ENCODE measurements at regions not wholly inside any gene's neighbourhood (a gene's known extent, or its start where the extent isn't known, plus 50 kb on each side); places are given as distances from the start of the nearest gene placed in this dataset.

DNA sequence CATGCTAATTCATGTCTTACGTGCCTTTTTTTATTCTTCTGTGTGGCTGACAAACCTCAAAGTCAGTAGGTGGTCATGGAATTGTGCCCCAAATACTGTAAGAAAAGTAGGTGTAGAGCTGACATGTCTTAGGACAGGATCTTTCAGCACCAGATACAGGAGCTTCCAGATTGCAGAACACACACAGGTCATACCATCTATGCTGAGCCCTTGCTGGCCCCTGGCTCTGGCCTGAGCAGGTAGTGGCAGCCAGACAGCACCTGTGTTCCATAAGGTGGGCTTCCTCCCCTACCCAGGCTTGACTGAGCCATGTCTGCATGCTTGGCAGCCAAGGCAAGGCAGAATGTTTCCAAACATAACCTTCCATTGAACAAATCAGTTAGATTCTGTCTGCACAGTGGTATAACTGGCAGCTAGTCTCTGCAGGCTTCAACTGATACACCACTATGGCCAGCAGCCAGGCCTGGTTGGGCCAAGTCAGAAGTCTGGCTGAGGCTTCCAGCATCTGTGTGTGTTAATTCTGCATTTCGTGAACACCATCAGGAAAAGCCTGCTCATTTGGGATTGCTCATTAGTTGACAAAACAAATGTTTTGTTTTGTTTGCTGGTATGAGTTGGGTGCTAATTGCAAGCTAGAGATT lies 366.5 kb downstream of the FOXA2 start:
- DNase-seq = no peak

DNA sequence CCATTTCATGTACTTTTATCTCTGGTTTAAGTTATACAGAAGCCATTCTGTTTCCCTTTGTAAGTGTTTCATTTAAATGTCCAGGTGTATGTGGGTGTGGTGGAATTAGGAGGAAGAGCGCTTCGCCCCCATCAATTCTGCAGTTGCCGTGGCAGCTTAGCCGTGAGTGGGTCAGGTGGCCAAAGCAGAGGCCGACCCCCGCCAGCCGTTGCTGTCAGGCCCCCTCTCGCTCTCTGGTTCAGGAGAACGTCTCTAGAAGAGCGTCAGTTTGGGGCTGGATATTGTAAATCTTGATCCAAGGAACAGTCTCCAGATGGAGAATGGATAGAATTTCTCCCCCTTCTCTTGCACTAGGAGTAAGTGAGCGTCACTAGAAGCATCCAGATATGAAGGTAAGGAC lies 367.4 kb downstream of the FOXA2 start:
- DNase-seq = no peak

DNA sequence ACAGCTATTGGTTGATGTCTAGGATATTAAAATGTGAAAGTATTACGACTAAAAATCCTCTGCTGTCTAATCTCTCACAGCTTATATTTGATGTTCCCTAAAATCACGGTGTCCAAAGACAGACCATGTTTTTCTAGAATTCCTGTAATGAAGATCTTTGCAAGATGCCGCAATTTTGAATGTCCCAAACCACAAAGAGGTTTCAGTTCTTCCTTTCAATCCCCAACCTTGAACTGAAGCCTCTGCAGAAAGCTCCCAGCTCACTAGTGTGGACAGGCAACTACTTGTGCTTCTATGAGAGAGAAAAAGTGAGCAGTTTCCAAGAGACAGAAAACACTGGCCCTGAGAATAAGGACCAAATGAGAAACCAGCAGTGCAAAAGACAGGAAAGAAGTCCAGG lies 370.1 kb downstream of the FOXA2 start:
- DNase-seq = no peak

DNA sequence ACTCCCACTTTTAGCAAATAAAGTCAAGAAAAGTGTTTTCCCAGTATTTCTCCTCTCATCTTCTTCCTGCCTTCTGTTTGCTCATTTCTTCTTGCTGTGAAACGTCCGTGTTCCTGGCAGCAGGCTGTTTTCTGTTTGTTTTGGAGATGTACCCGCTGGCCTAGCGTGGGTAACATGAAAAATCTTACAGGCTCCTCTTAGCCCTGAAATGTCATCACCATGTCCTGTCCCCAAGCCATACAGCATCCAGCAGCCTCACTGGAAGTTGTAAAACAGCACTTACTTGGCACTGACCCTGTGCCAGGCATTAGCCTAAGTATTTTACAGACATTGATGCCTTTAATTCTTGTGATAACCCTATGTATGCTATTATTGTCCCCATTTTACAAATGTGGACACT lies 371.1 kb downstream of the FOXA2 start:
- DNase-seq = no peak

DNA sequence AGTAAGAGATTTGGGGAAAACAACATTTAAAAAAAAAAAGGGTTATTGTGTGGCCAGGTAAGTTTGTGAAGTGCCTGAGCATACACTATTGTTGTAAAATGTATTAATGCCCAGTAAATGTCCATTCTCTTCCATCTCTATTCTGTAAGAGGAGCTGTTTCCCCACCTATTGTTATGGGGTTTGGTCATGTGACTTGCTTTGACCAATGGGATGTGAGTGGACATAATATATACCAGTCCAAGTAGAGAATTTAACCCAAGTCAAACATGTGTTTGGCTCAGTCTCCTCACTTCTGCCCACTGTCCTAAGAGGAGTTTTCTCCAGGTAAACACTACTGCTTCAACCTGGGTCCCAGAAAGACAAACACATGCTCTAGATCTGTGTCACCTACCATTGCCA lies 377.1 kb downstream of the FOXA2 start:
- DNase-seq = no peak

DNA sequence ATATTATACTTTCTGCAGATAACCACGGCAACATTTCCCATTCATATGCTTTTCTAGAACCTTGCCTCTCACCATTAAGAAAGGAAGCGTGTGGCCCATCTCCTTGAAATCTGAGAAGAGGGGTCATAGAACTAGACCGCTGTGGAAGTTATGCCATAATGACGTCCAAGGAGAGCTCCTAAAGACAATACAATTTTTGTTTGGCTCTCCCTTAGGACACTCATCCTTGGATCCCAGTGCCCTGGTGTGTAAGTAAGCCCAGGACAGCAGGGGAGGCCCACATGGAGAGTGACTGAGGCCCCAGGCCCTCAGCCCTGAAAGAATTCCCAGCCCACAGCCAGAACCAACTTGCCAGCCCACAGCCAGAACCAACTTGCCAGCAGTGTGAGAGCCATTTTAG lies 379.6 kb downstream of the FOXA2 start:
- DNase-seq = no peak

DNA sequence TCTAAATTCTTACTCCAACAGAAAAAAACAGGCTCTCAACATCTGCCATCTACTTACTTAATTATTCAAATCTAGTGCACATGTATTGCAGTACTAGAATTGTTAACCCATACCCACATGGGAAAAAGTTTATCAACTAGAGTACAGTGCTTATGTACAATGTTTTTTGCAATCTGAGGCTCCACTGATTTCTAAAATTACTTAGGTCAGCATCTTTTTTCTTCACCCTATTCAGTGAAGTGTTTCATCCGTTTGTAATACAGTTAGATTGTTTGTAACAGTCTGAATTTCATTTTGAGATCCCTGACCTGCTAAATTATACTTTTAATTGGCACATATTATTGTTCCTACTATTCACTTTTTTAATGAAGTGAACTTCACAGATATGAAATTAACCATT lies 402.2 kb downstream of the FOXA2 start:
- DNase-seq = no peak

DNA sequence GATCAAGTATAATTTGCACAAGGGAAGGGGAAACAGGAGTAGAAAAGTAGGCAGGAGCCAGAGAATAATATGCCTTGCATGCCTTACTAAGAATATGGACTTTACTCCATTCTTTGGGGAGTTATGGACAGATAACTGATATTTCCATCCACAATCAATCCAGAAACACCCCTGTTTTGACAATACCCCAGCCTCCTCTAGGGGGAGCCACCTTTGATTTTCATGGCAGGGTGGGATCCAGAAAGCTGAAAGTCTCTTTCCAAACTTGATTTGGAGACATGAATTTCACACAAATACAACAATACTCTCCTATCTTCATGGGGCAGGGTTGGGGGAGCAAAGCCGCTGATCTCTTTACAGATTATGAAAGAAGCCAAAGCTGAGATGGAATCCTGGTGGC lies 404.1 kb downstream of the FOXA2 start:
- no peak for DNase-seq

DNA sequence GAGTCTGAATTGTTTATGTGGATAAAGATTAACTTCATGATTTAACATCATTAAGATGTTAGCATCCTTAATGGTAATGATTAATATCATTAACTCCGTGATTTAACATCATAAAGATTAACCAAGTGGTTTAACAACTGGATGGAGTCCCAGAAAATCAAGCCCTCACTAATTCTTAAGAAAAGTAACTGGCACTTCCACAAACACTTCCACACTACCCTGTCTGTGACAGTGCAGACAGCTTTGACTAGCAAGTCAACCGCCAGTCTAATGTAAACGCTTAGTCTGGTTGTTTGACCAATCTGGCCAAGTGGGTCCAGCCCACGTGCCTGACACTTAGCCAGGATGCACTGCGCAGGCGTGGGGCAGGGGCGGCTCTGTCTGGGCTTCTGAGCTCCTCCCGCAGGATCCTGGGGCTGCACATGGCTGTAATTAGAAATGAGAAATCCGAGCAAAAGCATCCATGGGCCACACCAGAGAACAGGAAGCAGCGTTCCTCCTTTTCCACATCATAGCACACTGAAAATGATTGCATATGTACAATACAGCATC lies 424.2 kb downstream of the FOXA2 start:
- no peak for DNase-seq

DNA sequence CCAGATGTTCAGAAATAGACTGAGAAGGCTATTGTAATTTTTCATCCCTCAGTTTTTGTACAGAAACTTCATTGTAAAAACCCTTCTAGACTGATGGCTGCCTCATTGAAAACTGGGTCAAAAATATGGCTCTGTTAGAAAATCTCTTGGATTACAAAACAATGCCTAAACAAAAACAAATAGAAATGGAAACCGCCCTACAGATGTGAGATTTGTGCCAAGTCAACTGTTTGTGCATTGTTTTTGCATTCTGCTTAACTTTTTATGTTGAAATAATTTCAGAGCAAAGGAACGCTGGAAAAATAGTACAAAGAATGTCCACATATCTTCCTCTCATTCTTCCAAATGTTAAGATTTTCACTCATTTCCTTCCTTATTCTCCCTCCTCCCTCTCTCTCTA lies 425.1 kb downstream of the FOXA2 start:
- no peak for DNase-seq

DNA sequence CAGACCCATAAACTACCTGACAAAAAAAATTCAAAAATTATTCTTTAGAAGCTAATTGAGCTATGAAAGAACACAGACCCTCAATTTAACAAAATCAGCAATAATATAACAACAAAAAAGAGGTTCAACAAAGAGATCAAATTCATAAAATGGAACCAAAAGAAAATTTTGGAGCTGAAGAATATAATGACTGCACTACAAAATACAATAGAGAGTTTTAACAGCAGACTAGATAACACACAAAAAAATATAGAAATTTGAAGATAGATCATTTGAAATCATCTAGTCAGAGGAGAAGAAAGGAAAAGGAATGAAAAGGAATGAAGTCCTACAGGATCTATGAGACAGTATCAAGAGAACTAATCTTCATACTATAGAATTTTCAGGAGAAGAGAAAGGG lies 422.1 kb downstream of the PAX1 start:
- no peak for DNase-seq

DNA sequence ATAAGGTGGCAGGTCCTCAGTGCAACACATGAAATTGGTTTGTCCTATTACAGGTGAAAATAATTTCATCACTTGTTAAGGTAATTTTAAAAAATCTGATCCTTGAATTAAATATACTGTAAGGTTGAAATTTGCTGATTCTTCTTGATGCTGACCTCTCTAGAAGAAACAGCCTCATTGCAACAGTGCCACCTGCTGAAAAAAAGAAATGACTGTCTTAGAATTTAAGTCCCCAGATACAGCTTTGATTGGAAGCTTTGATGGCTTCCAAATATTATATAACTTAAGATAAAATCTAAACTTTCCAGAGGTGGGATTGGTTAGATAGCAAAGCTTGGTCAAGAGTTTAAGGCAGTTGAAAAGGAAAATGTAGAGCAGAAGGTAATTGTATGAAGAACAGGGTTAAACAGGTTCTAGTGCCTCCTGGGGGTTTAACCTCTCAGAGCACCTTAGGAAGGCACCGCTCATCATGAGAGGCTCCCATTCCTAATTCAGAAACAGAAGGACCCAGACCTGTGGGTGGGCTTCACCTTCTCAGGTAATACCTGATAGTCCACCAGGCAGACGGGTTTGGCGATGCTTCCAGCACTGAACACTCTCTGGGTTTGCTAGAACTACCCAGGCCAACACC lies 401.0 kb downstream of the PAX1 start:
- peak; percentile 28 for DNase-seq

DNA sequence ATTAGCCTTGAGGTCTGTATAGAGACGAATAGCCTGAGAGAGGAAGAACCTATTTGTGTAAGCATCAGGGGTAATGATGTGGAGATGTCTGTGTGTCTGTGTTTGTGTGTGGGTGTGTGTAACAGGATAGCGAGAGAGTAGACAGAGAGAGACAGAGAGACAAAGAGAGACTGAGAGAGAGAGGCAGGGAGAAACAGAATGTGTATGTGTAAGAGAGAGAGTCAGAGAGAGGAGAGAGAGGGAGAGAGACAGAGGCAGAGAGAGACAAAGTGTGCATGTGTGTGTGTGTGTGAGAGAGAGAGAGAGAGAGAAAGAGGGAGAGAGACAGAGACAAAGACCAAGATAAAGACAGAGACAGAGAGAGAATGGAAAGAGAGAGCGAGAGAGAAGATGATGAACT lies 396.1 kb downstream of the PAX1 start:
- no peak for DNase-seq

DNA sequence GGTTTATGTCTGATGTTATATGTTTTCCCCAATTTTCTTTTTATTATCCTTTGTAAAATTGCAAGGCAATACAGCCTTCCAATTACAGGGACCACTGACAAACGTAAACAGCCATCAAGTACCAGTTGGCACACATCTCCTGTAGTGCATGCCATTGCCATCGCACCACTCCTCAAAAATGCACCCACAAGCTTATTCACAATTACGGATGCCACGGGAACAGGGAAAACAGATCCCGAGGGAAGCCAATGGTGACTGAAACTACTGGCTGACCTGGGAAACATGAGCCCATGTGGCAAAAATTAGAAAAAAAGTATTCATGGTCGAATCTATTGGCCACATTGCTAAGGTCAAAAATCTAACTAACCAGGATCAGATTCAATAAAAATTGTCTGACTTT lies 395.2 kb downstream of the PAX1 start:
- DNase-seq = no peak

DNA sequence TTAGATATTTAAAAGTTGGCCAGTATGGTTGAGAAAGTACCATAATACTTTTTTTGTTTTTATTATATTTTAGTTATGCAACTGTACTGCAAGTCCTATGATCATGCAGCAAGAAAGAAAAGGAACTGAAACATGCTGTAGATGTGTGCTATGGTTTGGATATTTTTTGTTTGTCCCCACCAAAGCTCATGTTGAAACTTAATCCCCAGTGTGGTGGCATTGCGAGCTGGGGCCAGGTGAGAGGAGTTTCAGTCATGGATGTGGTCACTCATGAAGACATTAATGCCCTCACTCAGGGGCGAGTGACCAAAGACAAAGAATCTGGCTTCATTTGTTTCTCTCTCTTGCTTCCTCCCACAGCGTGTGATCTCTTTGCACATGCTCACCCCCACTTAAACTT lies 393.9 kb downstream of the PAX1 start:
- DNase-seq = no peak

DNA sequence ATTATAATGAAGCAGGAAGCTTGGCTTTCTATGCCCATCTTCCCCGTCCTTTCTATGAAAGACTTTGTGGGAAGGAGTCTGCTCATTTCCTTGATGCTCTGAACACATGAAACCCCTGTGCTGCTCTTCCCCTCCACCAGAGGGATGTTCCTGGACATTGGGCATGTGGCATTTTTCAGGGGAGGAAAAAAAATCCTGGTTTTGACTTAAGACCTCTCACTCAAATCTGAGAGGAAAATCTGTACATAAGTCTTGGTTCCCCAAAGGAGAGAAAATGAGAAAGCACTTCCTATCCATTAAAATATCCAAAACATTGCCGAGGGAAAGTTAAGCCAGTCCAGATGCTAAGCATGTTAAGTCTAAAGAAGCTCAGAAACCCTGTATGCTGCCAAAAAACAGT lies 393.0 kb downstream of the PAX1 start:
- DNase-seq = no peak

DNA sequence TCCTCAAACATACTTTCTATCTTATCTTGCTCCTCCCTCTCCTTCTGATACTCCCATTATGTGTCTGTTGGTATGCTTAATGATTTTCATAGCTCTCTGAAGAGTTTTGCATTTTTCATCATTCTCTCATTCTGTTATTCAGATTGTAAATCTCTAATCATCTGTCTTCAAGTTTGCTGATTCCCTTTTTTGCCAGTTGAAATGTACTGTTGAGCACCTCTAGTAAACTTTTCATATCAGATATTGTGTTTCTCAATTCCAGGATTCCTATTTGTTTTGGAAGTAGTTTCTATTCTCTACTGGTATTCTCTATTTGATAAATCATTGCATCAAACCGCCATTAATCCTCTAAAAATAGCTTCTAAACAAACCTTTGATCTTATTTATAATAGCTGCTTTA lies 387.7 kb downstream of the PAX1 start:
- no peak for DNase-seq

DNA sequence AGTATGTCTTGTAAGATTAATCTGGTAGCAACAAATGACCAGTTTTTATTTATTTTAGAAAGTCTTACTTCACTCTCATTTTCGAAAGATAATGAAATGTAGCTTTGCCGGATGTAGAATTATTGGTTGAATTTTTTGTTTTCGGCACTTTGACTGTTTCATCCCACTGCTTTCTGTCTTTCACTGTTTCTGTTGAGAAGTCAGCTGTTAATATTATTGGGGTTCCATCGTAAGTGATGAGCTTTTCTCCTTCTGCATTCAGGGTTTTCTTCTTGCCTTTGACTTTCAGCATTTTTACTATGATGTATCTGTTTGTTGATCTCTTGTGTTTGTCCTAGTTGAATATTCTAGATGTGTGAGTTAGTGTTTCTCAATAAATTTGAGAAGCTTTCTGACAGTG lies 383.4 kb downstream of the PAX1 start:
- DNase-seq = no peak

DNA sequence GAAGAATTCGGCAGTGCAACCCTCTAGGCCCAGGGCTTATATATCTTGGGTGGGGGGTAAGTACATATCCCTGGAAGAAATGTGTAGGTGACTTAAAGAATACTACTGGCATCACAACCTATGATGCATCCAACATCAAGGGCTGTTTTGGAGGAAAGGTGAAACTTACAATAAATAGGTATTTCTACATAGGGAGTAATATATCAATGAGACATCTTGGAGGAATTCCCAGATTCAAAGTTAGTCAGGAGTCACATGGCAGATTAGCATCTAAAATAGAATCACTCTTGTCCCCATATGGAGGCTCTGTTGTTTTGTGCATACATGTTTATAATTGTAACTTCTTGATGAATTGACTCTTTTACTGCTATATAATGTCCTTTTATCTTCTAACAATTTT lies 375.5 kb downstream of the PAX1 start:
- DNase-seq = no peak

DNA sequence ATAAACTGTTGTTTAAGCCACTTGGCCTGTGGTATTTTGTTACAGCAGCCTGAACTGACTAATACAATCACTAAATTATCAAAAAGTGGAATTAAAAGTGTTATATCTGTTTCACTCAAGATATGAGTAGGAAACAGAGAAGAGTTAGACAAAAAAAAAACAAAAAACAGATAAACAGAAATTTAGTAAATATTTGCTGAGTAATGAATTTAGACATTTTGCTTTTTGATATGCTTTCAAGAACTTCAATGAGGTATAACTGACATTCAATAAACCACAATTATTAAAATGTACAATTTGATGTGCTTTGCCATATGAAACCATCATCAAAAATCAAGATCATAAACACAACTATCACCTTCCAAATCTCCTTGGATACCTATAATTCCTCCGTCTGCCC lies 369.2 kb downstream of the PAX1 start:
- DNase-seq = no peak

DNA sequence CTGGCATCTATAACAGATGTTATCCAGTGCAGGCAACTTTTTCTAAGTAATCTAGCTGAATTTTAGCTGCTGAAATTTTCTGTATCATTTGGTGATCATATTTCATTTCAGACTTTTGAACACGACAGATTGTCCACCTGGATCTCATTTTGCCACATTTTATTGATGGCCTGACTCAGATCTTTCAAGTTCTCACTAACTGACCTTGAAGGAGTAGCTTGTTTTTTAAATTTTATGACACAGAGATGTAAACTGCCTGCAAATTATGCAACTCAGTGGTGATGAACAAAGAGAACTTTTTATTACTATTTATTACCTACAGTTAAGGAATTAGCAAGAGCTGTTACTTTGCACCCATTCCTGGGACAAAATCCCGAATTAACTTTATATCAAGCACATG lies 366.4 kb downstream of the PAX1 start:
- no peak for DNase-seq

DNA sequence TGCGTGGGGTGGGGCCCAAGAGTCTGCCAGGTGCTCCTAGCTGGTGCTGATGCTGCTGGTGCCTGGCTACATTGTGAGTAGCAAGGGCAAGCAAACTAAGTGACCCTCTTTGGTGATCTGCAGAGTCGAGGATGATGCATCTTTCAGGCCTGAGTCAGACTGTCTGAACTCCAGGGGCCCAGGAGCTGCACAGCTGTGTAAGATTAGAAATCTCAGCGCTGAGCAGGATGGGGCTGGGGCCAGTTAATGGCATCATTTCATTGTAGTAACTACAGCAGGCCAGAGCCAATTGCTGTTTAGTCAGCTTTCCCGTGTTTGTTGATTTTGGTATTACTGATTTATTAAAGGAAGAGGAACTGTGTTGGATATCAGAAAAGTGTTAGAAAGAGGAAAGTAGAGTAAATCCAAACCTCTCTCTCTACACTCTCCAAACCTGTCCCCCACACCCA lies 365.2 kb downstream of the PAX1 start:
- DNase-seq = no peak

DNA sequence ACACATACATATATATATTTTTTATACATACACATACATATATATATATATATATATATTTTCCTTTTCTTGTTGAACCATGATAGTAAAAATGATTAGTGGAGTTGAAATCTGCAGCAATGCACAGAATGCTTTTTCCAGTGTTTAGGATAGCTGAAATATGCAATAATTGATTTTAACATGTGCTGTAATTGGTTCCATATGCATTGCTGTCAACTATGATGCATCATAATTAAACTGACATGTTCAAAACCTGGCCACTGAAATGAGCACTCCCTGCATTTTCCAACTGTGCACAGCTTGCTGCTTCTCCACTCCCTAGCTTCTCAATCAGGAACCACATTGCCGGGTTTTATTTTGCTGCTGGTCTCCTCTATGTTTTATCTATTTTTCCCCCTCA lies 358.3 kb downstream of the PAX1 start:
- DNase-seq = peak; percentile 25

DNA sequence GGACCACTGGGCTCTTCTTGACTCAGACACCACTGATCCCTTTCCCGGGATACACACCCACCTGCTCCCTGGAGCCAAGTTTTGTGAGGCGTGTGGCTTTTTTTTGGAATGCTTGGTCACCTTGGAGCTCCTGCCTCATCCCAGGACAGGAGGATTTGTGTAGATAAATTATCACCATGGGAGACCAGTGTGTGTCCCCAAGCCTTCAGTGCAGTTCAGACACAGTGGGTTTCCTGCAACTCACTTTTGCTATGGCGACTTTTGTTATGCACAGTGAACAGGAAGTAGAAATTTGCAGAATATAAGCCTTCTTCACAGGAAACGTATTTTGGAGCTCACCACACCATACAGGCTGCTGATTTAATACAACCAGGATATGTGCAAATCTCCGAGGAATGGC lies 357.4 kb downstream of the PAX1 start:
- no peak for DNase-seq

DNA sequence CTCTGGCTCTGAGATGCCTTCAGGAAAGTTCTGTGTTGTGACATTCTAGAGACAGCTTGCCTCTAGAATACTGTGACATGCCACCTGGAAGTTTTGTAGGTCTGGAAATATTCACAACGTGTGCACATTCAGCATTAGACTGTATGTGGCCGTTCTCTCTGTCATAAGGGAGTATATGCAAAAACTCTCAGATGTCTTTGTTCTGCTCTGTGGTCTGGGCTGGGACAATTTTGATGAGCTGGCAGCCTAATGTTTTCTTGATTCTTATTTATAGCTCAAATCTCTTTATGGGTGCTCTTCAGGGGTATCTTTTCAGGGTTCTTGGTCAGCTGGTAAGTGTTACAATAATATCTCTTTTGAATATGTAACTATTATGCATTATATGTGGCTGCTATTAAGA lies 355.1 kb downstream of the PAX1 start:
- no peak for DNase-seq

Measured in retina (tissue), 1 donor.